GM18868 (cell line): ENCODE measurements at regions not wholly inside any gene's neighbourhood (a gene's known extent, or its start where the extent isn't known, plus 50 kb on each side); places are given as distances from the start of the nearest gene placed in this dataset.

Experiments used
- ATAC-seq: cut with Tn5 transposase; IDR thresholded peaks from one replicate; pipeline ENCODE4 v1.9.1; 2021; ENCODE audit warnings: mild to moderate bottlenecking, moderate library complexity; ENCODE audit not compliant: unreplicated experiment

DNA sequence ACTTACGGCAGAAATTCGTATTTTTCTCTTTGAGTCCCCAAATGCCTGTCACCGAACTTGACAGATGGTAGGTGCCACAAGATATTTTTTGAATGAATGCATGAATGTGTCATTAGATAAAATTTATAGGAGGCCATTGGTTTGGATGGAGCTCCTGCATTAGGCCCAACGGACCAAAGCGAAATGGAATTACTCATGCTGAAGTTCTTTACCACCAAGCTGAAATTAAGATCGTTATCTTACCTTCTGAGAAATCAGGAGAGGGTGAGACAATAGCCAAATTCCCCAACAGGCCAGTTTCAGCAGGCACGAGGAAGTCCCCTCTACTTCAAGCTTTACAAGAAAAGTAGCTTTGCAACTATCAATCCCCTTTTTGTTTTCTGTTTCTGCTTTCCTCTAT lies 452.5 kb upstream of the ARGLU1 start:
- peak; percentile 48 for ATAC-seq

DNA sequence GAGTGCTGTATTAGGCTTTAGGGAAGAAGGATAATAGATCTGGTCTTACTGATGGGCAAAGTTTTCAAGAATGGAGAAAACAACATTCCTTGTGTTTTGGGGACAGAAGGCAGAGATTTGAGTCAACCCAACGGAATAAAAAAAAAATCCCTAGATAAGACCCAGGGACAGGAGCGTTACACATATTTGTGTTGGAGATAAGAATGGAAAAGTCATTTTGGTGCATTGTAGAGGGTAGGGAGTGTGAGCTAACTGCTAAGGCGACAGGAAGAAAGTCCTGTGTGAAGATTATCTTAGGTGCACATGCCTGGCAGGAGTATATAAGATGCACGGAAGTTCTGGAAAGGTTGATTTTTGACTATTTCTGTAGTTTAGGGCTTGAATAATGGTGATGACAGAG lies 450.3 kb upstream of the ARGLU1 start:
- ATAC-seq: no peak

DNA sequence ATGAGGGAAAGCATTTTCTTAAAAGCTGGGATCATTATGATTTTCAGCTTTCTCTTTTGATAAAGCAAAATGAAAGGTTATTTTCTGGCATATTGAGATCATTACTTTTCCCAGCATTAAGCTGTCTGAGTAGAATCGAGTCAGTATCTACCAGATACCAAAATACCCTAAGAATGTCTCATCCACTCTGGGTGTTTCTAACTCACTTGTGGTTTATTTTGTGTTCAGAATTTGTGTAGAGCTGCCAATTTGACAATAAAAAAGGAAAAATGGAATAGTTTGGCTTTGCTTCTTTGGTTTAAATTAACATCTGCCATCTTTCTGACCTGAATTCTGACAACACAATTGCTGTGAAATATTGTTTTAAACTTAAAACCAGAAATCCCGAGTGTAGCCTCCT lies 438.7 kb upstream of the ARGLU1 start:
- no peak for ATAC-seq

DNA sequence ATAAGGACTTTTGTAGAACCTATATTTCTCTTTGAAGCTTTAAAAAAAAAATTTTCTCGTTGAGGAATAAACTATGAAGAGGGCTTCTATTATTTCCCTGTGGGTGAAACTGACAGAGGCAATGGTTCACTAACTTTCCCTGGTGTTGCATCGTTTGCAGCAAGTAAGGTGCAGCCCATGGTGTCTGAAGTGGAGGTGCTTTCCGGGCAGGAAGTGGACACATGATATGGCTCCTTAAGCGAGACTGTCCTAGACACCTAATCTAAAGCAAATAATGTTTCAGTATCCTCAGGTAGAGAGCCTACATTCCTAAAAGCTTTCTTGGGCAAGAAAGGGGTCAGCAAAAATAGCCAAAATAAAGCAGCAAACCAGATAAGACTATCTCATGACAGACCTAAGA lies 437.6 kb upstream of the ARGLU1 start:
- no peak for ATAC-seq

DNA sequence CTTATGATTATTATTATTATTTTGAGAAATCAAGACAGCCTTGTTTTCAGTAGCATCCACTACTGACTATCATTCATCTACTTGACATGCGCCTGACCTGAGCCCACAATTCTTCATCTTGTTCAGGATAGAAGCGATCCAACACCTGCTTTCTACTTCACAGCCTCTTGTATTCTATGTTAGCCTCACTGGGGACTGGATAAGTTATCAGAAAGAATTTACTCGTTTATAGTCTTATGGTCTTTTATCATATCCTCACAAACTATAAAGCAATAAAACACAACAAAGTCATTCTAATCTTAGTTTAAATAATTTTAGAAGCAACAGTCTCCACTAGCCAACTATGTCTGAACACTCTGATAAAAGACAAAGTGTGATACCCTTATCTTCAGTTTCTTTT lies 436.0 kb upstream of the ARGLU1 start:
- ATAC-seq: no peak

DNA sequence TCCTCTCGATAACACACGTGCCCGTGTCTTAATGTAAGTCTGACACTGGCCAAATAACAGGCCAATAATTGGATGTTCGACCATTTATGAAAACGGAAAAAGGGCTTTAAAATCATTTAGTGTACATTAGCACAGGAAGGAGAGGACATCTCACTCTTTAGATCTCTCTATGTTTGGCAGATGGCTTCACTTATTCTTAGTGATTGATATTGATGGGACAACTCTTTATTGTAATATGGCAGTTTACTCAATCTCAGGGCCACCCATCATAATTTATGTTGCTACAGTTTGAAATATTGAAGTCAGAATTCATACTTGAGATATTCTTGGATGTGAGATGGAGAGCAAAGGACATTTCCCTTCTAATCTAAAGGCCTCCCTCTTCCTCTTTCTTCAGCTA lies 430.7 kb upstream of the ARGLU1 start:
- no peak for ATAC-seq

DNA sequence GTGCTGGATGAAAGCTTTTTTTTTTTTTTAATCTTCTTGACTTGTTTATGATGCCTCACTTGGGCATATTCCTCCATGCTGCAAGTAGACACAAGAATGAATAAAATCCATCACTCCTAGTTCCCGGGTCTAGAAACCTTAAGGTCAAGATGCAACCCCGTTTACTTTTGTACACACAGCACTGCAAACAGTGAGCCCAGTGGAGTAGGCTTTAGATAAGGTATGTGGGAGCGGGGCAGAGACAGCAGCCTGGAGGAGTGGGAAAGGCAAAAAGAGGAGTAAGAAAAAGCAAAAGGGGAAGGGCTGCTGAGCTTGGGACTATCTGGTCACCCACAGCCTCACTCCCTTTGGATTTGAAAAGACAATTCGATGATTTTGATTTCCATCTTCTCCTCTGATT lies 429.8 kb upstream of the ARGLU1 start:
- ATAC-seq: no peak

DNA sequence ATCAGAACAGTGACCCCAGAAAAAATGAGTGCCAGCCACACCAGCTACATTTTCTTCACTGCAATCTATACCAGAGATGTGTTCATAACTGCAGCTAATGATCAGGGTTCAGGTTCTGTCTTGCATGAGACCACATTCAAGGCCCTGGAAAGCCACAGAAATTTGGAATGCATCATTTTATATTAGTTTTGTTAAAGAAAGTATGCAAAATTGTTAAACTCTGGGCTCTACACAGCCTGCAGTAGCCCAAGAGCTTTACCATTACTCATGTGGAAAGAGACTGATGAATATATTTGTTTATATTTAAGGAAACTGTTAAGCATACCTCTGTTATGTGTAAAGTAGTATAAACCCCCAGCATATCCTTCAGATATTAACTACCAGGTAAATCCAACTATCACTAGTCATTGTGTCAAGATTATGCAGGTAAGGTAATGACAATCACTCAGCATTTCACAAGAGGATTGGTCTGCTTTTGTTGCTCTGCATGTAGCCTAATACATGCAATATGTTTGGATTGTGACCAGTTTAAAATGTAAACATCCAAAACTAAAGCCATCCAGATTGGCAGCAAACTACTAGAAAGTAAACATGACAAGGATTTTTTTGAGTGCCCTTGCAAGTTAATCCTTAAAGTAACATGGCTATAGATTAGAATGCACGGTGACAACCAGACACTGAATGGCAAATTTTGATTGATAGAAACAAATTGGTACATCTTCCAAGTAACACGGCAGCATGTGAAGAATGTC lies 429.1 kb upstream of the ARGLU1 start:
- no peak for ATAC-seq

DNA sequence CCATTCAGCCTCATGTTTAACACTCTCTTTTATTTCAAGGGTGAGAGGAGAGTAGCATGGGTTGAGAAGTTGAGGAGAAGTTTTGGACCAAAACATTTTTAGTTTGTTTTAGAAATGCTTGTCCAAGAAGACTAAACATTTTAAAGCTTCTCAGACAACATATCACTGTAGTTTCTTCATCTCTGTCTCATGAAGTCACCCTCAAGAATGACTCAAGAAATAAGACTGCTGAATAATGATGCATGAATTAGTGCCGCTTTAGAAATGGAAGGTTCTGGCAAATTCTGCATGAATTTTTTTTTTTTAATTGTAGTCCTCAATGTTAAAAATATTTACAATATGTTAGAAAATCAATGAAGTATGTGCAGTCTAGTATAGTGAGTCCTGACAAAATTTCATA lies 422.7 kb upstream of the ARGLU1 start:
- ATAC-seq: no peak

DNA sequence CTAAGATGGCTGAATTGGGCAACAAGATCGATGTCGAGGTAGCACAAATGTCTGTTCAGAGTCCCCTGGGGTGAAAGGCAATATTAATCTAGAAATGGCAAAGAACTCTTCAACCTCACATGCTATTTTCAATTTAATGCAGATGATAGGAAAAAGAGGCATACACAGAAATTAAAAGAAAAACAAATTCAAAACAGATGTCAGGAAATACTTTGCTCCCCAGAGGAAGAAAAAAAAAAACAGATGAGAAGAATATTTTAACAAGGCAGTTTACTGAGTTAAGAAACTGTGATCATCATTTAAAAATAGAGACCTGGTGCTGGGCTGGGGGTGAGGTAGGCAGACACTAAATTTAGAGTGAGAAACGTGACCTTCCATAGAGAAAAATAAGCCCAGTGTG lies 421.9 kb upstream of the ARGLU1 start:
- ATAC-seq: no peak

DNA sequence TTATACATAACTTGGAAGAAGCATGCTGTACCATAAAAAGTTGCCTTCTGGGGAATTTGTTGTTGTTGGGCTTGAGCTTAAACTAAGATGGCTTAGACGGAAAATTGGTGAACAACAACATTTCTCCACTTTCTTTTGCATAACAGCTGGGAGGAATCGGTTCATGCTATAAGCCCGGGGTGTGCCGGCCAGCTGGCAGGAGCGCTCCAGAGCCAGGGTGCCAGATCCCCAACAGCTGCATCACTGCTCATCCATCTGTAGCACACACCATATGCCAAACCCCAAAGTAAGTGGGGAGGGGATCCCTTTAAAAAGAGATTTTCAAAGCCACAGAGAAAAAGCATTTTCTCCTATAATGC lies 419.5 kb upstream of the ARGLU1 start:
- no peak for ATAC-seq

DNA sequence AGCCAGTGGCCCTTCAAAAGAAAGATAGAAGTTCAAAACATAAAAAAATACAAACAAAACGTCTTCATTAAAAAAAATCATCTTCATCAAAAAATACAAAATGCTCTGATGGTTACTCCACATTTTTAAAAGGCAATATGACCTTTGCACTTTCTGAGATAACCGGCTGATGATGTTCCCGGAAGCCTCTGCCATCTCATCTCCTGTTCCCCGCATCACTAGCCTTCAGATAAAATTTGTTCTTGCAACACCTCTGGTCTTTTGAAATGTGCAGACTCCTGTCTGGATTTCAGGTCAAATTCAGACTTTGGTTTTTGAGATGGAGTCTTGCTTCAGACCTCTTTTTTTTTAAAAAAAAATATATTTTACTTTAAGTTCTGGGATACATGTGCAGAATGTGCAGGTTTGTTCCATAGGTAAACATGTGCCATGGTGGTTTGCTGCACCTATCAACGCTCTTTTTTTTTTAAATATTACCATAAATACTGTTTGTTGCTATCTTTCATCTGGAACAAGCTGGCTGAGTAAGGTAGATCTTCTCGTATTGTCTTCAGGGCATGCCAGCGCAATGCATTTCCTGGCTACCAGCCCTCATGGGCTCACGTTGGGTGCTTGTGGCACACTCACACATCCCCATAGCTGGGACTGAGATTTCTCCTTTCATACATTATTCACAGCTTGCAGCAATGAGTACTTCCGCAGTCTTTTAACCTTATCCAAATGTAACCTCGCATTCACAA lies 418.9 kb upstream of the ARGLU1 start:
- no peak for ATAC-seq

DNA sequence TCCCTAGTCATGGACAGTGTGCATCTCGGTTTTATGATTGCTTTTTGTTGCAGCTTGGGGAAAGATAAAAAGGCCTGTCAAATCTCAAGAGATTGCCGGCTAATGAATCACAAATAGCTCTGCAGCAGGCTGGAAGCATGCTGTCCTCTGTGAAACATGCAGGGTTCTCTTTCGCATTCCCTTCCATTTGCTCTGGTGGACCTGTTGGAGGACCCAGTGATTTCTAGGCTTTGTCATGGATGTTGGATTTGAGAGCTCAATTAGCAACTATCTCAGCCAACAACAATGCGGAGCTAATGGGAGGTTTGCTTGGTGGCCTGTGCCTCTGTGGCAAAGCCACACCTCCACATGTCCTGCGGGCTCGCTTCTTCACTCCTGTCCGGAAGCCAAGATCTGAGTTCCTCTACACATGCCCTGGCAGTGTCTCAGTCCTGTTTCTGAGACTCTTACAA lies 418.1 kb upstream of the ARGLU1 start:
- no peak for ATAC-seq

DNA sequence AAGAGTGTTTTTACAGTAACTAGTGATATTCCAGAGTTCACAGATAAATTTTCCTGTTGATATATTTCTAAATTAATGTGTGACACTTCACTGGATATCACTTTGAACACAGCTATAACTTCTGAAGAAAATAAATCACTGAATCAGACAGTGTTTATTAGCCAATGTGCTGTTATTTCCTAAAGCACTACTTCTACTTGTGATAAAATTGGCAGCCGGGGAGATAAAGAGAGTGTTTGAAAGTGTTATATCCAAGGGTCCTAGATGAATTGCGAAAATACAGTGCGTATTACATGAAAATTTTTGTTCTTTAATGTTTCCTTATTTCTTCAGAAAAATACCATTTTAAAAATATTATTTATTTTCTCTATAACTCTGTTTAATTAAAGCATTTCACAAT lies 417.5 kb upstream of the ARGLU1 start:
- ATAC-seq: no peak

DNA sequence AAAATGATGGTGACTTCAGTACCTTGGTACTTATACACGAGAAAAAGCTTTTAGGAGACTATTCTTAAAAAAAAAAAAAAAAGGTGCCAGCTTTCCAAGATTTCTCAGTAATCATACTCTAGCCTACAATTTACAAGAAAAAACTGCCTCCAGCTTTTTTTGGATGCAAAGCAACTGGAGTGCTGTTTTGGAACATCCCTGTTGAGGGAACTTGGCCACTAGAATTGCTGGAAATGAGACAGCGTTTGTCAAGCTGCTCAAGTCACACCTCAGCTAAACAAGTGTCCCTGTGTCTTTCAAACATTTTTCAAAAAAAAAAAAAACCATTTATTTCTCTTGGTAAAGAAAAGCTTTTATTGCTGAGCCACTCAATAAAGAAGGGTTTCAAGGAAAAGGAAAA lies 413.1 kb upstream of the ARGLU1 start:
- ATAC-seq: no peak

DNA sequence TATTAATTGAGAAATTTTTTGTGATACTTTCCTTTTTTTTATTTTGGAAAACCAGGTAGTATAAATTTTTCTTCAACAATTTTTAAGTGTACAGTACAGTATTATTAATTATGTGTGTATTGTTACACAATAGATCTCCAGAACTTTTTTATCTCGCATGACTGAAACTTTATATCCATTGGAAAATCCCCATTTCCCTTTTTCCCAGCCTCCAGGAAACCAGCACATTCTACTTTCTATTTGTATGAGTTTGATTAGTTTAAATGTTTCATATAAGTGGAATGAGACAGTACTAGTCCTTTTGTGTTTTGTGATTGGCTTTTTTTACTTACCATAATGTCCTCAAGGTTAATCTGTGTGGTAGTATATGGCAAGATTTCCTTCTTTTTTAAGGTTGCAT lies 399.5 kb upstream of the ARGLU1 start:
- ATAC-seq: no peak

DNA sequence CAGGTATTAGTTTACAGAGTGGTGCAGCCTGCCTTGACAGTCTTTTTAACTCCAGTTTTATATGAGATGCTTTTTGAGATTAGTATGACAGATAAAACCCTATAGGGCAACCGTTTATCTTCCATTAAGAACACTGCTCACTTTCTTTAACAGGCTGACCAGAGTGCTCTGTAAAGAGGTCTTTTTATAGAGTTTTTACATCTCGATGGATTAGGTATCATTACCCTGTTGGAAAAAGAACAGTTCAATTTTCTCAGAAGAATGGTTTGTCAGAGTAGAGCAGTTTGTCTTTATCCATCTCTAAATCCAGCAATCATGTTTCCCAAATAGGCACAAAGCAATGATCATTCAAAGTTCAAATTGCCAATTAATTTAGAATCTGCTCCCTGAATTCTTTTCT lies 395.2 kb upstream of the ARGLU1 start:
- no peak for ATAC-seq

DNA sequence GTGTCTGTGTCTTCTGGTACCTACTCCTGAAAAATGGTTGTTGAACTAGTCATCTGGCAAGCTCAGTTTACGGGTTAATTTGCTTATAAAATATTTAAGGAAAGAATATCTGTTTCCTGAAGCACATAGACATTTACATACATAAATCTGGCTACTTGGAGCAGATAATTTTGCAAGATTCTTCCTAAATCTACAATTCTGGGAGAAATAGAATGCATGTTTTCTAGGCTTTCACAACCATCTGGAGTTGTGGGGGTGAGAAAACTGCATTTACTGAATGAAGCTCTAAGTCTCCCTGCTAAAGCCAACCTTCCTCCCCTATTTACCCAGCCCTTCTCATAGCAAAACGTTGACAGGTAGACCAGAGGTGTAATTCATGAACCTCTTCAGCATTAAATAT lies 393.7 kb upstream of the ARGLU1 start:
- no peak for ATAC-seq

DNA sequence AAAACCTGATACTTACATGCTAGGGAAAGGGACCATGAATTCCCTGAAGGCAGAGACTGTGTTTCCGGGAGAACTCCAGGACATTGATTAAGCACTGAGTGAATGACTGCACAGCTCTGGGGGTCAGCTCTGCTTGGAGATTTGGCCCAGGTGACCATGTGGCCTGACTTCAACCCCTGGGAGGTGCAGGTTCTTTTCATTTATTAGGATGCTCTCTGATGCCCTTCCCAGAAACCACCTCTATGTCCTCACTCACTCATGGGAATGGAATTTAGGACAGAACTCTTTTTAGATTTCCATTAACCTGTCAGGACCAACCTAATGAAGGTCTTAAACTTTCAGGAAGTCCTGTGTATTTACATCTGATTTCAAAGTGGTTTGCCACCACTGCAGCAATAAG lies 393.3 kb upstream of the ARGLU1 start:
- ATAC-seq: no peak

DNA sequence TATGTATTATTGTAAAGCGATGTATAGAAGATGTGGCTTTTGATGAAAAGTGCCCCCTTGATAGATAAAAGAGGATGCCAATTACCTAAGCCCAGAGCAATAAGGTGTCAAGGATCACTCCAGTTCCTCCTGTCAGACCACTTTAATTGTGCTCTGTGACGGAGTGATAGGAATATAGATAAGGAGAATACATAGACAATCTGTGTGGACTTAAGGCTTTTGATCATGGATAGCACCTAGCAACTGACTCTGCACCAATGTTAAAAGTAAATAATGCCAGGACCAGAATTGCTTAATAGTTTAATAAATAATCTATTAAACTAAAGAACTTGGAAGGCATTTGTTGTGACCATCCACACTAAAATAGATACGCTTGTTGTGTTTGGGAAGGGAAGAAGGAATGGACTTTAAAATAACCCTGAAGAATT lies 390.7 kb upstream of the ARGLU1 start:
- ATAC-seq: no peak

DNA sequence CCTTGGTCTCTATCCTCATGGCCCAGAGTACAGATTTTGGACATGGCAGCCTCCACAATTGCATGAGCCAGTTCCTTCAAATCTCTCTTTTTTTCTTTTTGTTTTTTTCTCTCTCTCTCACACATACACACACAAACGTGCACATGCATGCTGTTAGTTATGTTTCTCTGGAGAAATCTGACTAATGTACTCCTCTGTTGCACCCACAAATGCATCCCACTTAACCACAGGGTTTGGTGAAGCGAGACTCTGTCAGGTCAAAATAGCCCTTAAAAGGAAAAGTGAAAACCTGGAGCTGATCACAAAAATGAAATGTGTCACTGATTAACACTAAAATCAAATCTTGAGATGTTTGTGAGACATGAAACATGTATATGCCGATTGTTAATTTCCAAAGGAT lies 374.6 kb upstream of the ARGLU1 start:
- ATAC-seq: peak; percentile 38

DNA sequence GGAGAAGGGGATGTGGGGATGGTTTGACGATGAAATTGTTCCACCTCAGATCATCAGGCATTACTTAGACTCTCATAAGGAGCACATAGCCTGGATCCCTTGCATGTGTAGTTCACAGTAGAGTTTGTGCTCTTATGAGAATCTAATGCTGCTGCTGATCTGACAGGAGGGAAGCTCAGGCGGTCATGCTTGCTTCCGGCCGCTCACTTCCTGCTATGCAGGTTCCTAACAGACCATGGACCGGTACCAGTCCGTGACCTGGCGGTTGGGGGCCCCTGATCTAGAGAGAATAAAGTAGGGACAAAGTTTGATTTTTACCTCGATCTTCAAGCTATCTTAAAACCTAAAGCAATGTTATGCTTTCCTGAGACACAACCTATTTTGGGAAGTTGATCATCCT lies 373.8 kb upstream of the ARGLU1 start:
- ATAC-seq: no peak

DNA sequence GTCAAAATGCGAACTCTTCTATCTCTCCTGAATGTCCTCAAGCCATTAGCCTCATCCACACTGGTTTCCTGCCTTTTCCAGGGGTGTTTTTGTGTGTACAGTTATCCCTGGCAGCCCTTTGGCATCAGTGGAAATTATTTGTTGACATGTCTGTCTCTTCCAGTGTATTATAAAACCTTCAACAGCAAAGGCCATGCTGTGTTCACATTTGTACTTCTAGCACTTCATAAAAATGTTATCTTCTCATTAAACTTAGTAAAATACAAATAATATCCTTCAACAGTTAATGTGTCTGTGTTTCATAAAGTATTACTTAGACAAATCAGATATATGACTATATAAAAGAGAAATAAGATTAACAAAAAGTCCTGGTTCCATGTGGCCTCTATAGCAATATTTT lies 359.5 kb upstream of the ARGLU1 start:
- ATAC-seq: no peak
